ENCODE measurements at regions not wholly inside any gene's neighbourhood (a gene's known extent, or its start where the extent isn't known, plus 50 kb on each side); places are given as distances from the start of the nearest gene placed in this dataset.

DNA sequence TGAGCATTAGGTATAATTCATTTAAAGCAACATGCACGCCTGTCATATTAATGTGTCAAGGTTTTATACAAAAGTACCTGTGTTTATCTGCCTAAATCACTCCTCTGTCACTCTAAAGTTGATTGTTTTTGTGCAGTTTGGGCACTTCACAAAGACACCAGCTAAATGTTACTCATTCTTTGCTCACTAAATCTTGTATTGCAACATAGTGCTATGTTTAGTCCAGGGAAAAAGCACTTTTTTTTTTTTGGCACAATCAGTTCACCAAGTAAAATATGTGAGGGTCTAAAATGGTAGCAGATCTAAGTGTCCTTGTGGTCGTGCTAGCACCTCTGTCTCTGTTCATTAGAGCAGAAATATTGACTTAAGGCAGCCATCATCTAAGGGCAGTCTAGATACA lies 2526.7 kb upstream of the PCDH20 start:
- WGBS, 2 donors (ENCODE audit: low coverage in 1 of 2) = 63 to 81% methylated on average over 2 of the region's 2 CpGs

DNA sequence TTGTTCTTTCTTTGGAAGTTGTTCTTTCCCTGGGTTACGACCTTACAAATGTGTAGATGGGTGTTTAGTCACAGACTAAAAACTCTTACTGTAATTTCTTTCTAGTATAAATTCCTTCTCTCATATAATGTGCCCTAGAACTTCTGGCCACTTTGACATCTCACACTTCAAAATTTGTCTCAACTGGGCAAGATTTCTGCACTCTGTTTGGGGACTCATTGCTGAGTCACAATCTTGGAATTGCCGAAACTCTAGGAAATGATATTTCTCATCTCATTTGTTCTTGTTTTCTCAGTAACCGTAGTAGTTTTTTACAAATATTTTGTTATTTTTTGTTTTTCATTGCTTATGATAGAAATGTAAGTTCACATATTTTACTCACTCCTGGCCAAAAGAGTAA lies 2523.2 kb upstream of the PCDH20 start:
- Histone ChIP-seq H3K36me3 (no peaks in the 10 kb centered on the region), H3K27ac (no peak overlapping the region), H3K4me1 (no peaks in the 10 kb centered on the region), H3K9me3 (no peaks in the 10 kb centered on the region), H3K27me3 (no peaks in the 10 kb centered on the region), H3K4me3 (no peak overlapping the region)
- WGBS, 2 donors (ENCODE audit: low coverage in 1 of 2) = 89 to 92% methylated on average over 3 of the region's 3 CpGs
- ATAC-seq = no peak
- TF ChIP-seq EP300 (IDR thresholded peaks at IDR 0.05) = no peak
- TF ChIP-seq POLR2A (IDR thresholded peaks at IDR 0.05) = no peak
- no peak for TF ChIP-seq POLR2AphosphoS5 (IDR thresholded peaks at IDR 0.05)
- TF ChIP-seq, protein P1, sequence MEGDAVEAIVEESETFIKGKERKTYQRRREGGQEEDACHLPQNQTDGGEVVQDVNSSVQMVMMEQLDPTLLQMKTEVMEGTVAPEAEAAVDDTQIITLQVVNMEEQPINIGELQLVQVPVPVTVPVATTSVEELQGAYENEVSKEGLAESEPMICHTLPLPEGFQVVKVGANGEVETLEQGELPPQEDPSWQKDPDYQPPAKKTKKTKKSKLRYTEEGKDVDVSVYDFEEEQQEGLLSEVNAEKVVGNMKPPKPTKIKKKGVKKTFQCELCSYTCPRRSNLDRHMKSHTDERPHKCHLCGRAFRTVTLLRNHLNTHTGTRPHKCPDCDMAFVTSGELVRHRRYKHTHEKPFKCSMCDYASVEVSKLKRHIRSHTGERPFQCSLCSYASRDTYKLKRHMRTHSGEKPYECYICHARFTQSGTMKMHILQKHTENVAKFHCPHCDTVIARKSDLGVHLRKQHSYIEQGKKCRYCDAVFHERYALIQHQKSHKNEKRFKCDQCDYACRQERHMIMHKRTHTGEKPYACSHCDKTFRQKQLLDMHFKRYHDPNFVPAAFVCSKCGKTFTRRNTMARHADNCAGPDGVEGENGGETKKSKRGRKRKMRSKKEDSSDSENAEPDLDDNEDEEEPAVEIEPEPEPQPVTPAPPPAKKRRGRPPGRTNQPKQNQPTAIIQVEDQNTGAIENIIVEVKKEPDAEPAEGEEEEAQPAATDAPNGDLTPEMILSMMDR (IDR thresholded peaks at IDR 0.05) = no peak

More for the DNA sequence above, 2526.7 kb upstream of the PCDH20 start:
- ATAC-seq = no peak
- H3K27me3 ChIP-seq = no peaks in the 10 kb centered on the region
- no peaks in the 10 kb centered on the region for H3K36me3 ChIP-seq
- TF ChIP-seq POLR2A (IDR thresholded peaks at IDR 0.05) (no peak), POLR2AphosphoS5 (IDR thresholded peaks at IDR 0.05) (no peak), EP300 (IDR thresholded peaks at IDR 0.05) (no peak)
- TF ChIP-seq, protein P1 (IDR thresholded peaks at IDR 0.05) = no peak
- no peak overlapping the region for H3K4me3 ChIP-seq
- H3K4me1 ChIP-seq = no peaks in the 10 kb centered on the region
- H3K9me3 ChIP-seq = no peaks in the 10 kb centered on the region
- no peak overlapping the region for H3K27ac ChIP-seq

DNA sequence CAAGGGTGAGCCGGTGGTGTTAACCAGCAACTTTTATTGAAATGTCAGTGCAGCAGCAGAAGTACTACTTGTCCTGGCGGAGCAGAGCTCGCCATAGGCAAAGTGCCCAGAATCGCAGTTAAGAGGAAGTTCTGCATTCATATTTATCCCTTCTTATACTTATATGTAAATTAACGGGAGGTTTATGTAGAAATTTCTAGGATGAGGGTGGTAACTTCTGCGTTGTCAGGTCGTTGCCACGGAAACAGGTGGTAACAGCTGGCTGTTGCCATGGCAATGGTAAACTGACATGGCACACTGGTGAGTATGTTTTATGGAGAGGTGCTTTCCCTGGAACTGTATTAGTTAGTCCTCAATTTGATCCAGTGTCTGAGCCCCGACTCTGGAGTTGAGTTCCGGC lies 2494.9 kb upstream of the PCDH20 start:
- no peak overlapping the region for H3K4me3 ChIP-seq
- no peak for ATAC-seq
- TF ChIP-seq POLR2A (IDR thresholded peaks at IDR 0.05) = no peak
- TF ChIP-seq, protein P1 (IDR thresholded peaks at IDR 0.05) = no peak
- TF ChIP-seq POLR2AphosphoS5 (IDR thresholded peaks at IDR 0.05) = no peak
- TF ChIP-seq EP300 (IDR thresholded peaks at IDR 0.05) = no peak

DNA sequence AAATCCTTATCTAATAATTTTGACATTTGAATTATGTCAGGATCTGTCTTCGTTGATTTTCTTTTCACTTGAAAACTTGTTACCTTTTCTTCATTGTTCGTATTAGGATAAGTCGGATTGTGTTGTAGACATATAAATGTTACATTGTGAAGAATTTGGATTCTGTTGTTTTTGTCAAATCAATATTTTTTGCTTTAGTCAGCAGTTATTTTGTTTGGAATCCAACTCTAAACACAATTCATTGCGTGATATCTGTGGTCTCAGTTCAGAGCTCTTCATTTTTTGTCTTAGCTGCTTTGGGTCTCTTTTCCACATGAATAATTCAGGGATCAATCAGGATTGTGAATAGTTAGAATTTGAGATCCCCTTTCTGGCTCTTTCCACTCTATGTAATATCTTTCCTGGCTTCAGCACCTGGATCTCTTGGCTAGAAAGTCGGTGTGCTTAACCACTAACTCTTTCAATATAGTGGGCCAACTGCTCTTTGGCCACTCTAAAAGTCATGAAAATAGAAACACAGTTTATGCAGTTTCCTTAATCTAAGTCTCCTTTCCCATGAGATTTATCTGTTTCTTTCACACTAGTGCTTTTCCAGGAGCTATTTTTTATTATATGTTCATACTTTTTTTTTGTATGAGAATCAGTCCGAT lies 2494.2 kb upstream of the PCDH20 start:
- Histone ChIP-seq H3K36me3 (no peaks in the 10 kb centered on the region), H3K27ac (no peak overlapping the region), H3K27me3 (no peaks in the 10 kb centered on the region), H3K4me3 (no peak overlapping the region), H3K9me3 (no peaks in the 10 kb centered on the region), H3K4me1 (no peaks in the 10 kb centered on the region)
- TF ChIP-seq POLR2AphosphoS5 (IDR thresholded peaks at IDR 0.05) = no peak
- TF ChIP-seq, protein P1 (IDR thresholded peaks at IDR 0.05) = no peak
- no peak for TF ChIP-seq POLR2A (IDR thresholded peaks at IDR 0.05)
- no peak for TF ChIP-seq EP300 (IDR thresholded peaks at IDR 0.05)
- whole genome bisulfite sequencing, 2 donors (ENCODE audit: low coverage in 1 of 2) = 57 to 92% methylated on average over 4 to 6 of the region's 6 CpGs
- no peak for ATAC-seq

More for the DNA sequence above, 2494.9 kb upstream of the PCDH20 start:
- Histone ChIP-seq H3K27me3 (no peaks in the 10 kb centered on the region), H3K4me1 (no peaks in the 10 kb centered on the region), H3K27ac (no peak overlapping the region), H3K9me3 (no peaks in the 10 kb centered on the region), H3K36me3 (no peaks in the 10 kb centered on the region)
- WGBS, 2 donors (ENCODE audit: low coverage in 1 of 2) = 37 to 50% methylated on average over 10 of the region's 10 CpGs

DNA sequence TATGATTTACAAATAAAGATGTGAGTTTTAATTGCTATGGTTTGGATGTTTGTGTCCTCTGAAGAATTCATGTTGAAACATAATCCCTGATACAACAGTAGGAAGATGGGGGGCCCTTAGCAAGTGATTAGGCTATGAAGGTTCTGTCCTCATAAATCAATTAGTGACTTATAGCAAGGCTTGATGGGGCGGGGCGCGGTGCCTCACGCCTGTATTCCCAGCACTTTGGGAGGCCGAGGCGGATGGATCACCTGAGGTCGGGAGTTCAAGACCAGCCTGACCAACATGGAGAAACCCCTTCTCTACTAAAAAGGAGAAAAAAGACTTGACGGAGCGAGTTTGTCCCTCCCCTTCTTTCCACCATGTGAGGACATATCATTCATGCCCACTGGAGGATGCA lies 2486.5 kb upstream of the PCDH20 start:
- Histone ChIP-seq H3K4me3 (no peak overlapping the region), H3K27ac (no peak overlapping the region), H3K27me3 (no peaks in the 10 kb centered on the region), H3K4me1 (no peaks in the 10 kb centered on the region), H3K9me3 (no peaks in the 10 kb centered on the region), H3K36me3 (no peaks in the 10 kb centered on the region)
- ATAC-seq = no peak
- no peak for TF ChIP-seq EP300 (IDR thresholded peaks at IDR 0.05)
- TF ChIP-seq, protein P1 (IDR thresholded peaks at IDR 0.05) = no peak
- no peak for TF ChIP-seq POLR2A (IDR thresholded peaks at IDR 0.05)
- no peak for TF ChIP-seq POLR2AphosphoS5 (IDR thresholded peaks at IDR 0.05)
- WGBS, 2 donors (ENCODE audit: low coverage in 1 of 2) = 88 to 92% methylated on average over 7 to 8 of the region's 9 CpGs

Data from gastroesophageal sphincter (tissue), 4 donors.